AG04449 (cell line): ENCODE measurements at regions not wholly inside any gene's neighbourhood (a gene's known extent, or its start where the extent isn't known, plus 50 kb on each side); places are given as distances from the start of the nearest gene placed in this dataset.

Experiments used
- CTCF ChIA-PET: fragments of 350-600 bp; formaldehyde crosslinking; extraction: SDS; loops from one replicate; lab custom pipeline; 2021; ENCODE audit warnings: antibody characterized with exemption; lab: Yijun Ruan, JAX
- POLR2A ChIA-PET: fragments of 400-600, 350-600 bp; formaldehyde crosslinking; extraction: SDS; loops from one replicate; lab custom pipeline; 2020; ENCODE audit warnings: antibody characterized with exemption, inconsistent platforms; lab: Yijun Ruan, JAX
- DNase-seq: peaks from one replicate; pipeline ENCODE4 v3.0.0-alpha.2; 2010; ENCODE audit warnings: low read depth, low spot score
- H3K4me3 ChIP-seq: 2 replicates; pipeline ENCODE4 v1.5.1; 2011; ENCODE audit warnings: low read depth, mild to moderate bottlenecking, control low read depth, low read length
- CTCF ChIP-seq: IDR thresholded peaks from one replicate; pipeline ENCODE4 v1.5.1; 2011; ENCODE audit warnings: mild to moderate bottlenecking, moderate library complexity, low read length, control low read depth, inconsistent platforms; ENCODE audit not compliant: insufficient read depth; ENCODE audit errors: missing control alignments

GRCh38 chr20:60304931-60305330 is 346.7 kb downstream of the CDH26 start:
- ChIA-PET CTCF (no interaction called here), POLR2A (no interaction called here)
- no peak overlapping the region for H3K4me3 ChIP-seq
- DNase-seq, result no peak
- TF ChIP-seq CTCF, result no peak

- TF ChIP-seq CTCF, result no peak
- ChIA-PET CTCF (no interaction called here), POLR2A (no interaction called here)
- no peak for DNase-seq
- H3K4me3 ChIP-seq, result no peak overlapping the region
Observed at GRCh38 chr20:60306105-60306504, 347.9 kb downstream of the CDH26 start.

GRCh38 chr20:60306551-60306950 is 348.3 kb downstream of the CDH26 start:
- no peak overlapping the region for H3K4me3 ChIP-seq
- POLR2A ChIA-PET, result no interaction called here
- CTCF ChIA-PET, result no interaction called here
- DNase-seq, result no peak
- no peak for TF ChIP-seq CTCF

- H3K4me3 ChIP-seq, result no peak overlapping the region
- POLR2A ChIA-PET, result no interaction called here
- CTCF ChIA-PET, result no interaction called here
- no peak for DNase-seq
- no peak for TF ChIP-seq CTCF
Observed at GRCh38 chr20:60310560-60311349, 352.5 kb downstream of the CDH26 start.

- POLR2A ChIA-PET, result no interaction called here
- H3K4me3 ChIP-seq, result no peak overlapping the region
- CTCF ChIA-PET, result no interaction called here
- DNase-seq, result no peak
- no peak for TF ChIP-seq CTCF
Observed at GRCh38 chr20:60313191-60313590, 355.0 kb downstream of the CDH26 start.

- TF ChIP-seq CTCF, result no peak
- no peak overlapping the region for H3K4me3 ChIP-seq
- POLR2A ChIA-PET, result no interaction called here
- DNase-seq, result no peak
- CTCF ChIA-PET, result no interaction called here
Observed at GRCh38 chr20:60313614-60314013, 355.4 kb downstream of the CDH26 start.
